ENCODE measurements at regions not wholly inside any gene's neighbourhood (a gene's known extent, or its start where the extent isn't known, plus 50 kb on each side); places are given as distances from the start of the nearest gene placed in this dataset.
"Not testable (repeated sequence)": the region's sequence is repeated elsewhere in the genome, so short reads cannot be mapped to it uniquely, and the experiment has no call there.

GRCh38 chr1:90864681-90865080 lies 147.6 kb upstream of the BARHL2 start:
- no peak for DNase-seq

DNA sequence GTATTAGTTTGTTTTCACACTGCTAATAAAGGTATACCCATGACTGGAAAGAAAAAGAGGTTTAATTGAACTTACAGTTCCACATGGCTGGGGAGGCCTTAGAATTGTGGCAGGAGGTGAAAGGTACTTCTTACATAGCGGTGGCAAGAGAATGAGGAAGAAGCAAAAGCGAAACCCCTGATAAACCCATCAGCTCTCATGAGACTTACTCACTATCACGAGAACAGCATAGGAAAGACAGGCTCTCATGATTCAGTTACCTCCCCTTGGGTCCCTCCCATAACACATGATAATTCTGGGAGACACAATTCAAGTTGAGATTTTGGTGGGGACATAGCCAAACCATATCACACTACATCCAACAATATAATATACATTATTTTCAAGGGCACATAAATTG lies 145.7 kb upstream of the BARHL2 start:
- no peak for DNase-seq

GRCh38 chr1:90861421-90861820 lies 144.3 kb upstream of the BARHL2 start:
- not testable (repeated sequence) for DNase-seq

DNA sequence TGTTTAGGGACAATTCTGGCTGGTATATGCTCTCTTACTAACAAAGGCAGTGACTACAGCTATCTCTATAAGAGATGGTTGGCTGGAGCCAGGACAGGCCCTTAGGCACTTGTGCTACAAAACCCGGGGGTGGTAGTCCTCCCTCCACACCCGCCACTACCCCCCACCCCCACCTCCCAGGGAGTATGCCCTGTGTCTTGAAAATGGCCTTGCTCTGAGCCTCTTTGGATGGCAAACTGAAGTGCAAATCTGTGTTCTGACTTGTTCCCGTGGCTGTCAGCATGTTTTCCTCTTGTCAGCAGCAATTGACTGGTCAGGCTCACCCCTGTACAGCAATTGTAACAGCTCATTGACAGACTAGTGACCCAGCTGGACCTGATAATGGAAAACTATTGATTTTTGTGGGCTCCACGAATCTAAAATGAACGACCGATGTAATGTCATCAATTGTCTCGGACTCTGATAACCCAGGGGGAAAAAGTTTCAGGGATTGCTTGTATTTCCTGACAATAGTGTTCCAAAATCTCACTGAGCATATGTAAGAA lies 139.4 kb upstream of the BARHL2 start:
- DNase-seq = no peak

DNA sequence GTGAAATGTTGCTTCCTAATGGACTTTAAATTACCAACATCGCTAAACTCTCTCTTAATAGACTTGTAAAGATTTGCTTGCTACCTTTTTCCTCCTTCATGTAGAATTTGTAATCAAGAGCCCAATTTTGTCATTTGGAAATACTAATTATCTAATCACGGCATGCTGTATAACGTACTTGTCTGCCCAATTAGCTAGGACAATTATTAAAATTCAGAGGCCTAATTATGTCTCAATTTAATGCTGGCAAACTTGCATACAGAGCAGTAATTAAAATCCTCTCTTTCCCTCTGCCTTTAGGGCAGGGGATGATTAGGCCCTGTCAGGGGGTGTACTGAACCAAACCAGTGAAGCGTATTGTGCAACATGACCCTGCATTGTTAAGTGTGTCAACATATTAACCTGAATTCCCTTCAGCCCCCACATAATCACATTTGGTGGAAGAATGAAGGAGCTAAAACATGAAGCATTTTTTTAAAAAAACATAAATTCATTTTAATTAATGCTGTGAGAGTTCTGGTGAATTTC lies 137.4 kb upstream of the BARHL2 start:
- no peak for DNase-seq

DNA sequence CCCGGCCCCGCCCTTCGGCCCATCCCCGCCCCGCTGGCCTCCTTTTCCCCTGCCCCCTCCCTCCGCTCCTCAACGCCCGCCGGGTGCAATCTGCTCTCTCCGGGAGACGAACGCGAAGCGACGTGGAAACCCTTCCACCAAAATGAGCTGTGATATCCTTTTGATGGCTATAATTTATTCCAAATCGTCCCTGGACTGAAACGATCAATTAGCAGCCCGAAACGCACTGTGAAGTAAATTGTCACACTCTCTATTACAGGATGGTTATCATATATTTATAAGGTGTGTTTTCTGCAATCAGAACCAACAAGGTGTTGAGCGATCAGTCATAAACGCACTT lies 134.6 kb upstream of the BARHL2 start:
- DNase-seq = no peak

DNA sequence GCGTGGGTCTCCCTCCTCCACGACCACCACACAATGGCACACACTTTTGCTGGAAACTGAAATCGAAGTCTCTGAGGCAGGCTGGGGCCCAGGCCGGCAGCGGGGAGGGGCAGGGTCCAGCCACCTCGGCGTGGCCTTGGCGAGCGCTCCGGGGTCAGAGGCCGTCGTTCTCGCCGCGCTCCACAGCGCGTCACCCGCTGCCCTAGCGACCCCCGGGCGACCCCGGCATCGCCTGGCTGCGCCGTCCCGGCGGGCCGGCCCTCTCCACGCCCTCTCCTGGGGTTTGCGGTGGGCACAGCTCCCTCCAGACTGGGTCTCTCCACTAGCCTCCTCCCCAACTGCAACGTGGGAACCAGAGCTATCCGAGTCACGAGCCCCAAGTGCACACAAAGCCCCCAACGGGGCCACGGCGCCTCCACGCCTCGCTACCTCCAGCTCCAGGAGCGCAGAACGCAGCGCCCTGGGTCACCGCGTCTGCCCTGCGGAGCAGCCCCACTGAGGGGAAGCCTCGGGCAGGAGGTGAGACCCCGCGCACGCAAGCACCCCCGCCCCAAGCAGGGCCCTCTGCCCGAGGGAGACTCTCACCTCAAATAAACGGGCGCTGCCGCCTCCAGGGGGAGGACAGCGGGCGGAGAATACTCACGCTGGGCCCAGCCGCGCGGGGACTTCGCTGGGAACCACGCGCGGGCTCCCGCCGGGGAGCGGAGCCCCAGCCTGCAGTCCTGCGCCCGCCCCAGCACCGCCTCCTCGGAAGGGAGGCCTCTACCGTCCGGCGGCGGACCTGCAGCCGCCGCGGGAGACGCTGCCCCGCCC lies 134.0 kb upstream of the BARHL2 start:
- peak; percentile 76 for DNase-seq

GRCh38 chr1:90850181-90850897 lies 133.2 kb upstream of the BARHL2 start:
- DNase-seq = no peak

DNA sequence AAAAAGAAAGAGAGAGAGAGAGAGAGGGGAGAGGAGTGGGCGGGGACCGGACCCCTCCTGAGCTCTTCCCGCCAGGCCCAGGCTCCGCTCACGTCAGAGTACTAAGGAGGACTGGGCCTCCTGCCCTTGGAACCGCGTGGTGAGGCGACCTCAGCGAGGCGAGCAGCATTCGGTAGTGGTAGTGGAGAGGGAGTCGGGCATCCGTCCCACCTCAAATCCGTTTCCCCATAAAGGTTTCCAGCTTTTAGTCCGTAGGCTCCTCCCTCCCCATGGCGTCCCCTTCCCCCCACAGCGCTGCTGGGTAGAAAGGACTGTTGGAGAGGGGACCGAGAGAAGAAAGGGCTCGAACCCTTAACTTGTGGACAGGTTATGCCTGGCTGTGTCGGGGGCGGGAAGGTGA lies 124.4 kb upstream of the BARHL2 start:
- no peak for DNase-seq

- DNase-seq = no peak
Observed at GRCh38 chr1:90840352-90840751, 123.2 kb upstream of the BARHL2 start.

DNA sequence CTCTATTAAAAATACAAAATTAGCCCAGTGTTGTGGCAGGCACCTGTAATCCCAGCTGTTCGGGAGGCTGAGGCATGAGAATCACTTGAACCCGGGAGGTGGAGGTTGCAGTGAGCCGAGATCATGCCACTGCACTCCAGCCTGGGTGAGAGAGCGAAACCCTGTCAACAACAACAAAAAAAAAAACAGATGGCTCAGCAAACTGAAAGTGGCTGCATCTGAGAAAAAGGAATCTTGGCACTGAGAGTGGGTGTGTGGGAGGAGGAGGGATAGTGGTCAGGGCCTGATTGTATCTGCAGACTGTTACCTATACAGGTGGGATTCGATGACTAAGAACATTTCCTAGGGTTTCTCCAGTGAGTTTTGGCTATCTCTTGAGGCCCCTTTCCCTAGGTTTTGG lies 122.2 kb upstream of the BARHL2 start:
- DNase-seq = no peak

GRCh38 chr1:90838720-90839119 lies 121.6 kb upstream of the BARHL2 start:
- no peak for DNase-seq

DNA sequence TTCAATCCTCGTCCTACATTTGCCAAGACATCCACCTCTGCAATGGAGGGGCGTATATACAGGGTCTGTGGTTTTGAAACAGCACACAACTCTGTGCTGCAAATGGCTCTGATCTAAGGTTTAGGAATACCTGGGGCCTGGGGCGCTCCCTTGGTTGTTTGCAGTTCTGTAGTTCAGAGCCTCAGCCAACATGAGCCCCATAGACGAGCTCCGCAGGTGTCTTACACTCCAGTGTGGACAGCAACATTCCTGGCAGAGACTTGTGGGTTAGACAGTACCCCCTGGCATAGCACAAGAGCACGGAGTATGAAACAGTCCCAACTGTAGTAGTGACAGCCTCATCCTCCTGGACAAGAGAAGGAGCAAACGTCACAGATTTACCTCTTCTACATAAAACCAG lies 120.3 kb upstream of the BARHL2 start:
- no peak for DNase-seq

DNA sequence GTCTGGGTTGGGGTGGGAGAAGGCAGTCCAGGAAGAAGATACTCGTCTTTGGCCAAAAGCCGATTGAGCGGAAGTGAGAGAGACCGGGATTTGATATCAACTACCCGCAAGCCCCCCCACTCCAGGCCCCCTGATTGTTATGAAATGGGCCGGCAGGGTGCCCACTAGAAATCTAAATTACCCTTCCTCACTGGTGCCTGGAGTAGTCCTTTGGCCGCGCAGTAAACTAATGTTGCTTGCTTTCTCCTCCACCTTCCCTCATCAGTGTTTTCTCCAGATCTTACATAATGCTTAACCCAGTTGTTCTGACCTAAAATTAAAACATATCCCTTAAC lies 119.2 kb upstream of the BARHL2 start:
- DNase-seq = no peak

GRCh38 chr1:90835661-90836344 lies 118.7 kb upstream of the BARHL2 start:
- no peak for DNase-seq

DNA sequence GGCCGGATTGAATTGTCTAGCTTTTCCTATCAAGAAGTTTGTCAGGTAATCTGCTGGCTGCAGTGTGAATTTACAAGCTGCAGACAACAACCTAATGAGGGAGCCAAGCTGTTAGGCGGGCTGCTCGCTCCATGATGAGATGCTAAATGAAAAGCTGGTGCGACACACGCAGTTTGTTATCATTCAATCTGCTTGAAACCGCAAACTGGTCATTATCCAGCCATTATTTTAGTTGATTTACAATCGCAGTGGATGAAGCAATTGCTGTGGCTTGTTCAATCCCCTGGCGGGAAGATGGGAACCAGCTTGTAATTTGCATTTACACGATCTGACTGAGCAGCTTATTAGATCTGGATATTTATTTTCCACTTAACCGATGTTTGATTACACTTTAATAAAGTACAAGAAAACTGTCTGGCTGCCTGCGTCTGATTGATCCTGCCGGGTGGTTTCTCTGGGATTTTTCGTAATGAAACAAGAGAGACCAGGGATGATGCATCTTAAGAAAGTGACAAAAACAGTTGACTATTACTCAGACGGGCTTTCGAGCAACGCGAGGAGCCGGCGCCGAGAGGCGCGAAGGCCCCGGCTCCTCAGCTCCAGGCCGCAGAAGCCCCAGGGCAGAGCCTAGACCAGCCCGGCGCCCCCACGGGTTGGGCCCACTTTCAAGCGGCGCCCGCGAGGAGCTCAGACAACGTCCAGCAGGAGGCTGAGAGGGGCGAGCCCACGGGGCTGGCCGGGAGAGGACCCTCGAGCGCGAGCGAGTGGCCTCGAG lies 118.0 kb upstream of the BARHL2 start:
- no peak for DNase-seq

DNA sequence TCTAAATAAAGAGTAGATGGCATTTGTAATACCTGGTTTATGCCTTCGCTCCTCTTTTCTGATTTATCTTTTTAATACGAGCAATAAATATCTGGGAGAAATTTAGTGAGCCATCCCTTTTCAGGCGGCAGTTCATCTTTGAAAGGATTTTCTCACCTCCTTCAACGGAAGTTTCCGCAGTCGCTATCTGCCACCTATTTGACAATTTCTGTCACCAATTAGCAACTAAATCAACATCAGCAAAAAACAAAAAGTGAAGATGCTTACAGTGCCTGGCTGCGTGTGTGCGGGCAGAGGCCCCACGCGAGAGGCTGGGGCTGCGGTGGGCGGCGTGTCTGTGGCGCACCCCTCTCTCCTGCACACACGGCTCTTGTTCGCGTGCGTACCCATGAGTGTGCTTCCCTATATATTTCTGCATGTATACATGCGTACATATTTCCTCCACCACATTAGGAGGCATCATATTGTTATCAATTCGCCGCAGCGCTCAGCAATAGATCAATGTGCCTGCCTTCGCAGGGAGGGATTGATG lies 117.3 kb upstream of the BARHL2 start:
- DNase-seq = no peak

- DNase-seq = no peak
Observed at GRCh38 chr1:90833466-90834110, 116.5 kb upstream of the BARHL2 start.

- no peak for DNase-seq
Observed at GRCh38 chr1:90831910-90832309, 114.8 kb upstream of the BARHL2 start.

GRCh38 chr1:90826834-90827233 lies 109.7 kb upstream of the BARHL2 start:
- DNase-seq = no peak

DNA sequence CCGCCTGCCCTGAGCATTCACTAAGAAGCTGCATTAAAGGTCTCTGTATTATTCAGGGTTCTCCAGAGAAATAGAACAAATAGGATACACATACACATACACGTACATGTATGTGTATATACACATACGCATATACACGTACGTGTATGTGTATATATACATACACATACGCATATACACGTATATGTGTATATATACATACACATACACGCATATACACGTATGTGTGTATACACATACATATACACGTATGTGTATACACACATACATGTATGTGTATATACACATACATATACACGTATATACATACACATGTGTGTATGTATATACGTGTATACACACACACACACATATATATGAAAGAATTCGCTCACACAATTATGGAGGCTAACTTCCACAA lies 108.9 kb upstream of the BARHL2 start:
- no peak for DNase-seq

- DNase-seq = no peak
Observed at GRCh38 chr1:90824551-90824950, 107.4 kb upstream of the BARHL2 start.
